Choroid plexus epithelial cell (primary cell): ENCODE measurements at regions not wholly inside any gene's neighbourhood (a gene's known extent, or its start where the extent isn't known, plus 50 kb on each side); places are given as distances from the start of the nearest gene placed in this dataset.
"Not testable (repeated sequence)": the region's sequence is repeated elsewhere in the genome, so short reads cannot be mapped to it uniquely, and the experiment has no call there.

Source experiments
- DNase-seq: peaks from one replicate; pipeline ENCODE4 v3.0.0-alpha.2; 2010; ENCODE audit warnings: low read depth
- H3K4me3 ChIP-seq: 2 replicates; pipeline ENCODE4 v1.5.1; 2011; ENCODE audit warnings: low read depth, mild to moderate bottlenecking, control low read depth, low read length, moderate library complexity
- TF ChIP-seq, protein P1 (sequence below): conservative IDR thresholded peaks from 2 replicates; pipeline ENCODE4 v1.5.1; 2011; ENCODE audit warnings: low read depth, mild to moderate bottlenecking, control low read depth, inconsistent platforms, low read length, moderate library complexity

DNA sequence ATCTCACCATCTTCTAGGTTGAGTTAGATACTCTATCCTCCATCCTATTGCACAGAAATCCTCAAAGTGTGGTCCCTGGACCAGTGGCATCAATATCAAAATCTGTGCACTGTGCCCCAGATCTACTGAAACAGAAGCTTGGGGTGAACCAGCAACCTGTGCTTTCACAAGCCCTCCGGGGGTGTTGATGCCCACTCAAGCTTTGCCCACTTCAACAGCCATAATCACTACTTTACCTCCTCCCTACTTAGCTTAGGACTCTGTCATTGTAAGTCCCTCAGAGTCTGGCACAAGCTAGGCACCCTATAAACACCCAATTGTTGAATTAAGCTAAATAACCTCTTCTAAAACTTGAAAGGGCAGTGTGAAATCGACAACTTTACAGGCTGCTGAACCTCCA is 144.2 kb upstream of the SOD1 start:
- no peak overlapping the region for H3K4me3 ChIP-seq
- DNase-seq: no peak
- TF ChIP-seq, protein P1, sequence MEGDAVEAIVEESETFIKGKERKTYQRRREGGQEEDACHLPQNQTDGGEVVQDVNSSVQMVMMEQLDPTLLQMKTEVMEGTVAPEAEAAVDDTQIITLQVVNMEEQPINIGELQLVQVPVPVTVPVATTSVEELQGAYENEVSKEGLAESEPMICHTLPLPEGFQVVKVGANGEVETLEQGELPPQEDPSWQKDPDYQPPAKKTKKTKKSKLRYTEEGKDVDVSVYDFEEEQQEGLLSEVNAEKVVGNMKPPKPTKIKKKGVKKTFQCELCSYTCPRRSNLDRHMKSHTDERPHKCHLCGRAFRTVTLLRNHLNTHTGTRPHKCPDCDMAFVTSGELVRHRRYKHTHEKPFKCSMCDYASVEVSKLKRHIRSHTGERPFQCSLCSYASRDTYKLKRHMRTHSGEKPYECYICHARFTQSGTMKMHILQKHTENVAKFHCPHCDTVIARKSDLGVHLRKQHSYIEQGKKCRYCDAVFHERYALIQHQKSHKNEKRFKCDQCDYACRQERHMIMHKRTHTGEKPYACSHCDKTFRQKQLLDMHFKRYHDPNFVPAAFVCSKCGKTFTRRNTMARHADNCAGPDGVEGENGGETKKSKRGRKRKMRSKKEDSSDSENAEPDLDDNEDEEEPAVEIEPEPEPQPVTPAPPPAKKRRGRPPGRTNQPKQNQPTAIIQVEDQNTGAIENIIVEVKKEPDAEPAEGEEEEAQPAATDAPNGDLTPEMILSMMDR: no peak

DNA sequence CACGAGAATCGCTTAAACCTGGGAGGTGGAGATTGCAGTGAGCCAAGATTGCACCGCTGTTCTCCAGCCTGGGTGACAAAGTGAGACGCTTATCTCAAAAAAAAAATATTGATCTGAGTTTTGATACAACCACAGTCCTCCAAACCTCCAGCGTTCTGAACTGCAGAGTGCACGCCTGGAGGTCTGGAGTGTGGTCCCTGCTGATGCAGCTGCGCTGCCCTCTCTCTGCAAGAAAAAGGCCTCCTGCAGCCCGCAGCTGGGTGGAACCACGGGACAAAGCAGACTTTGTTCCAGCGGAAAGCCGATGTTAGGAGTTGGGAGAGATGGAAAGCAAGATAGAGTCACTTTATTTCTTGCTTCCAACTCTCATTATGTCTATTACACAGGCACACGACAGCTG is 144.9 kb upstream of the SOD1 start:
- H3K4me3 ChIP-seq: no peak overlapping the region
- TF ChIP-seq, protein P1: peak; percentile 60
- DNase-seq: peak; percentile 57

DNA sequence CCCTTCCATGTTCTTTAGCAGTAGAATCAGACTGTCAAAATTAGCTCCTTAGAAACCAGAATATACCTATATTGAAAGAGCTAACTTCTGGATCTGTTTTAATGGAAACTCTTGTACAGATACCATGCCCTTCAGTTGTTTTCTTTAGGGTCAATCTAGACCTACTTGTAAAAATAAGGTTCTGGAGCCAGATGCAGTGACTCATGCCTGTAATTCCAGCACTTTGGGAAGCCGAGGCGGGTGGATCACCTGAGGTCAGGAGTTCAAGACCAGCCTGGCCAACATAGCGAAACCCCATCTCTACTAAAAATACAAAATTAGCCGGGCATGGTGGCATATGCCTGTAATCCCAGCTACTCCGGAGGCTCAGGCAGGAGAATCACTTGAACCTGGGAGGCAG is 146.0 kb upstream of the SOD1 start:
- DNase-seq, H3K4me3 ChIP-seq: not testable (repeated sequence)

DNA sequence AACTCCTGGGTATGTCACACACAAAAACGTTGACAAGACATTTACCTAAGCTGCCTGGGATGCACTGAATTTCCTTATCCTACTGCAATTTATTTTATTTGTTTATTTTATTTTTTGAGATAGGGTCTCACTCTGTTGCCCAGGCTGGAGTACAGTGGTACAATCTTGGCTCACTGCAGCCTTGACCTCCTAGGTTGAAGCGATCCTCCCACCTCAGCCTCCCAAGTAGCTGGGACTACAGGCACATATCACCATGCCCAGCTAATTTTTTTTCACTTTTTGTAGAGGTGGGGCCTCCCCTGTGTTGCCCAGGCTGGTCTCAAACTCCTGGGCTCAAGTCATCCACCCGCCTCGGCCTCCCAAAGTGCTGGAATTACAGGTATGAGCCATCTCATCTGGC is 147.5 kb upstream of the SOD1 start:
- not testable (repeated sequence) for H3K4me3 ChIP-seq, DNase-seq

DNA sequence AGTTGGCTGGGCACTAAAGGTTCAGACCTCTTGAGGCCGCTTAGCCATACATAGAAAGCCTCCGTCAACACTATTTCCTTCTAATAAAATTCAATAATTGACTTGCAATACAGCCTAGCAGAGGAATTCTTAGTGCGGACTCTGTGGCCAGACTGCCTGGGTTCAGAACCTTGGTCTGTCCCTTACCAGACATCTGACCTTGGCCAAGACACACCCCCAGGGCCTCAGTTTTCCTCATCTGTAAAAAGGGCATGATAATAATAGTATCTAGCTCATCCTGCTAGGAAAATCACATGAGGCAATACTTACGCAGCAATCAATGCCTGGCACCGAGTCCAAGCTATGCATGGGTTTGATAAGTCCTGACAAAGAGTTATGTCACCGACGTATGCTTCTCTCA is 148.2 kb upstream of the SOD1 start:
- TF ChIP-seq, protein P1: no peak
- no peak for DNase-seq
- no peak overlapping the region for H3K4me3 ChIP-seq

DNA sequence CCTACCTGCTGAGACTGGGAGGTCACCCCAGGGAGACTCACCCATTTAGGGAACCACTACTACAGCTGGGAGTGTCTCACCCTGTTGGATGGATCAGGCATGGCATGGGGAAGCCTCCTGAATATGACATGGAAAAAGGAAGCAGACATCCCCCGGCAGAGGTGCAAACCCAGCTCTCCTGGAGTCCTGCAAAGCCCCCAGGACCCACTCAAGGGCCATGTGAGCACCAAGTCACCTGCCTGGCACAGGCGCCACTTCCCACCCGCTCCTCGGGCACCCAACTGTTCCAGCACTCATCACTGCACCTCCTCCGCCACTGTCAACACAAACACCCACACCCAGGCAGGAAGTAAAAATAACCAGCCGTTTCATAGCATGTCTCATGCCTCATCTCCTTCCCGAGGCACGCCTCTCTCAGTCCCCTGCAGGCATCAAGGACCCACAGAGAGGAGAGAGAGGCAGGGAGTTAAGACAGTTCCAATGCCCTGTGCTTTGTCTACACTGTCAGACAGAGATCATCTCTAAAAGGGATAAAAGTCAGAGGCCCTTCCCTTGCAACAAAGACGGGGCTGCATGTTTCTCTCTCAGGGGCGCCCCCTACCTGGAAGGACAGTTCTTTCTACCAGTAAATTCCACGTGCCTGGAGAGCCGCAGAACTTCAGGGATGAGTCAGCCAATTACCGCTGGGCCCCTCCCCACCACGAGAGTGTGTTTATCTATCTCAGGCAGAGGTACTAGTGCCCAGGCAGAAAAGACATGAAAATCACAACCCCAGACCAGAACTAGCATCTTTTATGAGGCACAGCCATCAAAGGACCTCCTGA is 150.1 kb upstream of the SOD1 start:
- no peak overlapping the region for H3K4me3 ChIP-seq
- DNase-seq: peak; percentile 73
- TF ChIP-seq, protein P1: peak; percentile 64

DNA sequence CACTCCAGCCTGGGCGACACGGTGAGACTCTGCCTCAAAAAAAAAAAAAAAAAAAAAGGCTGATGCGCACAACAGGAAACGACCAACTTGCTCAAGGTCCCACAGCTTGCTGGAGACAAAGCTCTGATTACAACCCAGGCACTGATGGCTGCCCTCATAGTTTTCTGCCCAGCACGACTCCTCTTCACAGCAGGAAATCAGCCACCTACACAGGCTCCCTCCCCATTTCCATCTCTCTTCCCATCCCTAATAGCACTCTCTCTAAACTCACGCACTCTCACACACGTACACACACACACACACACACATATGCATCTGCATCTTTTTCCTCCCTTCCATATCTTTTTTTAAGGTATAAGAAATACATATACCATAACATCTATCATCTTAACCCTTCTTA is 153.5 kb upstream of the SOD1 start:
- no peak for DNase-seq
- TF ChIP-seq, protein P1: no peak
- H3K4me3 ChIP-seq: no peak overlapping the region

DNA sequence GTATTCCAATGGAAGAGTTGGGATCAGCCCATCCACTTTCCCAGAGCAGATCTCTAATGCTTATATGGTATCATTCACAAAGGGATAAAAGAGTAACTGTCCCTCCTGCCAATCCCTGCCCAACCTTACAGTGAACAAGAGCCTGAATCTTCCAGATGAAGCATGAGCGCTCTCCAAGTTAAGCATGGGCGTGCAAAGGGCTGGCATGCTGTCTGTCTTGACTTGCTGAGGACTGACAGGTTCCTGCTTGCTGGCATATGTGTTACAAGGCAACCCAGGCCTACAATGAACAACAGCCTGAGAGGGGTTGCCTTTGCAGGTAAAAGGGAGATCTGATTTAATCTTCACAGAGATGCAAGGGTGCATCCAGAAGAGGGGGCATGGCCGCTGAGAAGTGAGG is 155.6 kb upstream of the SOD1 start:
- H3K4me3 ChIP-seq: no peak overlapping the region
- DNase-seq: no peak
- TF ChIP-seq, protein P1: no peak
